GM21825 (cell line): ENCODE measurements at regions not wholly inside any gene's neighbourhood (a gene's known extent, or its start where the extent isn't known, plus 50 kb on each side); places are given as distances from the start of the nearest gene placed in this dataset.
A peak's percentile ranks its signal among the peaks of the same experiment; 100 is the strongest.

Experiments used
- ATAC-seq: cut with Tn5 transposase; IDR thresholded peaks from one replicate; pipeline ENCODE4 v1.9.1; 2021; ENCODE audit warnings: mild to moderate bottlenecking, moderate library complexity; ENCODE audit not compliant: unreplicated experiment

- ATAC-seq, result no peak
These were observed 280.3 kb downstream of the HACE1 start for GRCh38 chr6:104579310-104579863.

- ATAC-seq, result no peak
These were observed 284.2 kb downstream of the HACE1 start for GRCh38 chr6:104575536-104575935.

GRCh38 chr6:104574135-104574750 is 285.5 kb downstream of the HACE1 start:
- ATAC-seq, result no peak

GRCh38 chr6:104573350-104573749 is 286.4 kb downstream of the HACE1 start:
- no peak for ATAC-seq

GRCh38 chr6:104572901-104573300 is 286.8 kb downstream of the HACE1 start:
- ATAC-seq, result no peak

- ATAC-seq, result no peak
These were observed 293.3 kb downstream of the HACE1 start for GRCh38 chr6:104566411-104566810.

GRCh38 chr6:104563306-104563705 is 296.4 kb downstream of the HACE1 start:
- ATAC-seq, result no peak

- no peak for ATAC-seq
These were observed 300.1 kb downstream of the HACE1 start for GRCh38 chr6:104559435-104560202.

GRCh38 chr6:104558746-104559145 is 301.0 kb downstream of the HACE1 start:
- no peak for ATAC-seq

GRCh38 chr6:104548297-104548696 is 311.4 kb downstream of the HACE1 start:
- no peak for ATAC-seq

- no peak for ATAC-seq
These were observed 318.3 kb downstream of the HACE1 start for GRCh38 chr6:104541411-104541810.

GRCh38 chr6:104540743-104541142 is 319.0 kb downstream of the HACE1 start:
- no peak for ATAC-seq

- no peak for ATAC-seq
These were observed 320.5 kb downstream of the HACE1 start for GRCh38 chr6:104539173-104539572.

GRCh38 chr6:104537872-104538271 is 321.8 kb downstream of the HACE1 start:
- ATAC-seq, result no peak

GRCh38 chr6:104537180-104537579 is 322.5 kb downstream of the HACE1 start:
- no peak for ATAC-seq

- no peak for ATAC-seq
These were observed 327.3 kb downstream of the HACE1 start for GRCh38 chr6:104532462-104532861.

GRCh38 chr6:104531646-104532045 is 328.1 kb downstream of the HACE1 start:
- no peak for ATAC-seq

GRCh38 chr6:104527761-104528415 is 331.8 kb downstream of the HACE1 start:
- ATAC-seq, result no peak

- ATAC-seq, result no peak
These were observed 332.4 kb downstream of the HACE1 start for GRCh38 chr6:104527311-104527710.

GRCh38 chr6:104526376-104526775 is 333.3 kb downstream of the HACE1 start:
- no peak for ATAC-seq

- ATAC-seq, result peak; percentile 99
These were observed 333.9 kb downstream of the HACE1 start for GRCh38 chr6:104525677-104526322.
